GM21576 (cell line): ENCODE measurements at regions not wholly inside any gene's neighbourhood (a gene's known extent, or its start where the extent isn't known, plus 50 kb on each side); places are given as distances from the start of the nearest gene placed in this dataset.
"Not testable (repeated sequence)": the region's sequence is repeated elsewhere in the genome, so short reads cannot be mapped to it uniquely, and the experiment has no call there.

Experiments
- ATAC-seq: cut with Tn5 transposase; IDR thresholded peaks from one replicate; pipeline ENCODE4 v1.9.1; 2021; ENCODE audit warnings: mild to moderate bottlenecking, moderate library complexity; ENCODE audit not compliant: unreplicated experiment

DNA sequence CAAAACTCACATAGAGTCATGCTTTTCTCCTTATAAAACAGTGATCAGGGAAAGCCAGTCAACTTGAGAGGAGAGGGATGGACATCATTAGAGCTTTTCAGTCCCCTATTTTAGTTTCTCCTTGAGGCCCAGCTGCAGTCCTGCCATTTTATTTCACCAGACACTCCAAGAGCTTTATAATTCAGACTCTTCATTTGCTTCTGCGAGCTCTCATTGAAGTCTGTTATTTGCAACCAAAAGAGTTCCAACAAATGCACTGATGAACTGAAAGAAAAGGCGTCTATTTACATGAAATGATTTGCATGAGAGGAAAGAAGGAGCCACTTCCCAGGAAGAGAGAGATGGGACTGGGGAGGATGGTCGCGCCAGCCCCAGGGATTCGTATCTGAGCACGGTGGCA is 86.8 kb downstream of the NDUFA12 start:
- ATAC-seq, result no peak

- no peak for ATAC-seq
These were observed 93.8 kb downstream of the NDUFA12 start for GRCh38 chr12:94909663-94910062.

DNA sequence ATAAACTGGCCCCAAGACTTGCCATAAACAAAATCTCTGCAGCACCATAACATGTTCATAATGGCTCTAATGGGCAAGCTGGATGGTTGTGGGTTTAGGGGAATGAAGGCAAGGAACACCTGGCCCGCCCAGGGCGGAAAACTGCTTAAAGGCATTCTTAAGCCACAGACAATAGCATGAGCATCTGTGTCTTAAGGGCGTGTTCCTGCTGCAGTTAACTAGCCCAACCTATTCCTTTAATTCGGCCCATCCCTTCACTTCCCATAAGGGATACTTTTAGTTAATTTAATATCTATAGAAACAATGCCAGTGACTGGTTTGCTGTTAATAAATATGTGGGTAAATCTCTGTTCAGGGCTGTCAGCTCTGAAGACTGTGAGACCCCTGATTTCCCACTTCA is 97.7 kb downstream of the NDUFA12 start:
- ATAC-seq, result not testable (repeated sequence)

DNA sequence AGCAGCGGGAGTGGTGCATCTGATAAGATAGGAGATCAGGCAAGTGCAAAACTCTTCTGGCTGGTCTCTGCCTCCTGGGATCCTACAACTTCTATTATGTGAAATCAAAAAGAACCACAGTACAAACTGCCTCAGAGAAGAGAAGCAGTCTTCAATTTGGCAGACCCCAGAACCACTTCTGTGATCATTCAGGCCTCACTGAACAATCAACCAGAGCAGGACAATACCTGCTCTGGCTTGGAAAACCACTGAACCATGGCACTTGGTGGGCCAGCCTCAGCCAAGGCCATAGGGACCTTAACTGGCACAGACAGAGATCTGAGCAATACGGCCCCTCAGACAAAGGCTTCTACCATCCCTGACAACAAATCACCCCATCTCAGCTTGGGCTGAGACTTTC is 103.0 kb downstream of the NDUFA12 start:
- no peak for ATAC-seq

- no peak for ATAC-seq
These were observed 105.1 kb downstream of the NDUFA12 start for GRCh38 chr12:94898388-94898787.

- no peak for ATAC-seq
These were observed 110.8 kb downstream of the NDUFA12 start for GRCh38 chr12:94892544-94893267.

- ATAC-seq, result no peak
These were observed 113.9 kb downstream of the NDUFA12 start for GRCh38 chr12:94889445-94890210.

GRCh38 chr12:94879542-94879941 is 124.0 kb downstream of the NDUFA12 start:
- no peak for ATAC-seq

DNA sequence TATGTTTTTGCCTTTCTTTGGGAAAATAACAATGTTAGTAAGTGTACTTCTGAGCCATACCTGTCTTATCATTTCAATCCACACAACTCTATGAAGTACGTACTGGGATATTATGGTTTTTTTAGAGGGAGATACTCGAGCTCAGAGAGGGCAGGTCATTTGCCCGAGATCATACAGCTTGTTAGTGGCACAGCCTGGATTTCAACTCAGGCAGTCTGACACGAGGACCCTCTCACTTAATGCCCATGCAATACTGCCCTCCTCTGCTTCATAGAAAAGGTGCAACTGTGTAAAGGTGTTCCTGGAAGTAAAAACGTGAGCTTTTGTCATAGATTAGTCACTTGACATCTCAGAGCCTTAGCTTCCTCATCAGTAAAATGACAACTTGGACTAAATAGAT is 128.0 kb downstream of the NDUFA12 start:
- ATAC-seq, result no peak

DNA sequence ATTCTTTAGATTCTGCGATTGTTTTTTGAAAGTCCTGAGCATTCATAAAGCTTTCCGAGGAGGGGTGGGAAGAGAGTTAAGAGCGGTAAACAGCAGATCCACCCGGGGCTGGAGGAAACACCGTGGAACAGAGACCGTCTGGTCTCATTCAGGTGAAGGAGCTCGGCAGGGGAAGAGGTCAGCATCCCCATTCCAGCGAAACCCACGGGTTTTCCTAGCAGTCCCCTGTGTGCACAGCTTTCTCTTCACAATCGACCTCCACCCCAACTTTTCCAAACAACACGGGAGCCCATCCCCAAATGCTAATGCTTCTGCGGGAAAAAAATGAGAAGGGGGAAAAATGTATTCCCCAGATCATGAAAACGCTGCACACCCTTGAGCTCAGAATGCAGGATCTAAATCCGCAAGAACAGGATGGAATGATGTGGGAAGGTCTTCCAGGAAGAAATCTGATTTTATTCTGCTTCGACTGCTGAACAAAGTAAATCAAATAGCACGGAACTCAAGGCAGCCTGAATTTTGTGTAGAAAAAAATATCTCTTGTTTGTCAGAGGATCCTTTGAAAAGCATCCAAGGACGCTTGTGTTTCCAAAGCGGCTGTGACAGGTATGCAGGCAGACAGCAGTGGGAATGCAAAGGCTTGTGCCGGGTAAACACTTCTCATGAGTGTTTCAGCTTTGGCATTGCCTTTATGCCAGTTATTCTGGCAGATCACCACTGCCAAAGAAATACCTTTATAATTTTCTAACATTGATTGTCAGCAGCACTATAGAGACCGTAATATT is 128.8 kb downstream of the NDUFA12 start:
- ATAC-seq, result no peak

GRCh38 chr12:94873734-94874517 is 129.6 kb downstream of the NDUFA12 start:
- ATAC-seq, result no peak

DNA sequence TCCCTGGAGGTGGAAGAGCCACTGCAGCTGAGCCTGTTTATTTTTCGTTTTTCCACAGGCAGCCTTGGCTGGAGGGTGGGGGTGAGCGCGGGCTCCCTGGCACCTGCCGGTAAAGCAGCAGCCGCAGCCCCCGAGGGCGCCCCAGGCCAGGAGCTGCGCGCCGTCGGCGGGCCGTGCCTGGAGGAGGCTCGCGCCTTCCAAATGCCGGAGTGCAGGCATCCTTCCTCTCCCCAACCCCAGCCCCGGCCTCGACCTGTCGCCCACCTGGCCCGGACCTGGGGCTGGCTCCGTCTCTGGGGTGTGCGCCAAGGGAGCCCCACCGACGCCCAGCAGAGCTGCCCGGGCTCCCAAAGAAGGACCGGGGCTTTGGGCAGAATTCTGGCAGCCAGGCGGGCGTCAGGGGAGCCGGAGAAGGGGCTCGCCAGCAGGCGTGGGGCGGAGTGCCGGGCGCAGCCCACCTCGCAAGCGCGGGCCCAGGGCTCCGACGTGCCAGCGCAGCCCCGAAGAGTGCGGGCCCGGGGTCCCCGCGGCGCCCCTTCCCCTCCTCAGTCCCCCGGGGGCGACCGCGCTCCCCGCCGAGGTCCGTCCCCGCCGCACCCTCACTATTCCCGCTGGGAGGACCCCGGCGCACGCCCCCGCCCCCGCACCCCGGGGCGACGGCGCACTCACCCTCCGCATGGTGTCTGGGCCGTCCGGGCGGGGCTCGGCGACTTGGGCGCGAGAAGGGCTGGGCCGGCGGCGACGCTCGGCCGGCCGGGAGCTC is 130.3 kb downstream of the NDUFA12 start:
- peak; percentile 65 for ATAC-seq

DNA sequence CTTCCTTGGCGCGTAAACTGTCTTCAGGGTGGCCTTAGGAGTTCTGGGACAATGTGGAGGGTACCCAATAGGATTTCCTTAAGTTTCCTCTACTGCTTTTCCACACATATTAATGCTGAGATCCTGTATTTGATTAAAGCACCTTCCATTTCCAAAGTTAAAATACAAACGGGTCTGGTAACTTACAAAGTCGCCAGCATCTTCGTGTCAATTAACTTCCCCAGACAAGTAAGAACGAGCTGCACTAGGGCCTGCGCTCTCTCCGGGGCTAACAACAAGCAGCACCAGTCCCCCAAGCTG is 130.9 kb downstream of the NDUFA12 start:
- ATAC-seq, result peak; percentile 7

DNA sequence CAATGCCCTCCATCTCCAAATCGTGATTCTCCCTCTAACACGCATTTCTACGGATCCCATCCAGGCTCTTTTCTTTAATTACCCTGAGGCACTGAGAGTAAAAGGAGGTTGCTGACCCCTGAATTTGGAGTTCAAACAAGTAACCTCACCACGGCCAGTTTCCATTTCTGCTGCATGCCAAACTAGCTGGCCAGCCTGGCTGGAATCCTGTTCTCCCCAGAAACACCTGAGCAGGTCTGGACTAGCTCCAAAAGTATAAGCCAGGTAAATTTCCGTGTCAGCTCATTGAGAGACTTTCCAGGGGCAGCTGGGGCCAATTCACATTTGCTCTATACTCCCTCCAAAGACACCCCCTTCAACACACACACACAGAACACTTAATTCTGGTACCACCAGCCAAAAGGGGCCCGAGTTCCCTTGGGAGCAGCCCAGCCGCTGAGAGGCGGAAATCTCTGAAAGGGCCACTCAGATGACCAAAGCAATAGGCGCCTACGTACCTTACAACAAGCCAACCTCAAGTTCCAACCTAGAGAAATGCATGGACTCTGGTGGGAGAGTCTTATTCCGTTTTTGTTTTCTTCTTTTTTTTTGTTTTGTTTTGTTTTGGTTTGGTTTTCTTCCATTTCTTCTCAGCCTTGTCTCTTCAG is 131.4 kb downstream of the NDUFA12 start:
- ATAC-seq, result no peak

DNA sequence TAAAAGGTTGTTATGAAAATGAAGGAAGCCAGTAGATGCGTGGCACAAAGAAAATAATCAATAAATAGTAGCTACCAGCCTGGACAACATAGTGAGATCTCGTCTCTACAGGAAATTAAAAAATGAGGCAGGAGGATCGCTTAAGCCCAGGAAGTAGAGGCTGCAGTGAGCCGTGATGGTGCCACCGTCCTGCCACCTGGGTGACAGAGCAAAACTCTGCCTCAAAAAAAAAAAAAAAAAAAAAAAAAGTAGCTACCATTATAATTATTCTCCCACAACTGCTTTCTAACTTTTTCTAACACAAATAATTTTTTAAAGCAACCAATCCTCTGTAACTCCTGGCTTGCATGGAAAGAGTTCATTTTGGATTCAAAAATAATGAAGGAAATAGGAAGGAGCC is 133.0 kb downstream of the NDUFA12 start:
- no peak for ATAC-seq

GRCh38 chr12:94868161-94868560 is 135.3 kb downstream of the NDUFA12 start:
- ATAC-seq, result no peak

DNA sequence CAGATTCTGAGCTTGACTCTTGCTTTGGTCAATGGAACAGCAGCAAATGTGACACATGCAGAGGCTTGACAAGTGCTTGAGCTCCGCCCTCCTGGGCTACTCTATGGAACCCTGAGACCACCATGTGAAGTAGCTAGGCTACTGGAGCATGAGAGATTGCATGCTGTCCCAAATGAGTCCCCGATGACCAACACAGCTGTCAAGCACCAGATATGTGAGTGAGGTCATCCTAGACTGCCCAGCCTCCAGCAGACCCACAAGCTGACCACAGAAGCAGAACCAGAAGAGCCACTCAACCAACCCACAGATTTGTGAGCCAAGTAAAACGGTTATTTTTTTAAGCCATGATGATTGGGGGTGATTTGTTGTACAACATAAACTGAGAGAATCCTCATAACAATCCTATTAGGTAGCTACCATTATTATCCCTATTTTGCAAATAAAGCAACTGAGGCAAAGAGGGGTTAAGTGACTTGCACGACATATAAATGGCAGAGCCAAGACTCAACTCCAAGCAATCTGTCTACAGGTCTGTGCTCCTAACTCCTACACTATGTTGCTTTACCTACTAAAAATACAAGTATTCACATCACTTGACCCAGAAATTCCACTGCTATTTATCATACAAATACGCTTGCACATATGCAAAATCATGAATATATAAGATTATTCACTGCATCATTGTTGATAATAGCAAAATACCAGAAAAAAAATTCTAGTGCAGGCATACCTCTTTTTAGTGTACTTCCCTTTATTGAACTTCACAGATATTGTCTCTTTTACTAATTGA is 136.2 kb downstream of the NDUFA12 start:
- no peak for ATAC-seq

- ATAC-seq, result no peak
These were observed 138.5 kb downstream of the NDUFA12 start for GRCh38 chr12:94864987-94865386.
